Caco-2 (cell line): ENCODE measurements at regions not wholly inside any gene's neighbourhood (a gene's known extent, or its start where the extent isn't known, plus 50 kb on each side); places are given as distances from the start of the nearest gene placed in this dataset.

ENCODE experiments used
- BruUV-seq: library from RNA; stranded (reverse); fragments of 400-500 nt; replicated peaks from 2 replicates; lab custom pipeline; 2021; lab: Mats Ljungman, UMichigan
- CTCF ChIA-PET: fragments of 300-600 bp; sonication (Branson Sonifier 250); formaldehyde crosslinking; loops from one replicate; lab custom pipeline; 2022; ENCODE audit warnings: antibody characterized with exemption; lab: Charles Lee
- POLR2A ChIA-PET: fragments of 300-600 bp; sonication (Branson Sonifier 250); formaldehyde crosslinking; loops from one replicate; lab custom pipeline; 2022; ENCODE audit warnings: antibody characterized with exemption; lab: Charles Lee
- DNase-seq, 2 experiments: peaks; one replicate each; pipeline versions ENCODE4 v3.0.0 to v3.0.0-alpha.2; 2020 to 2022
- H3K27me3 ChIP-seq: replicated peaks from 2 replicates; pipeline ENCODE4 v1.6.0; 2011; ENCODE audit warnings: low read length; ENCODE audit not compliant: control insufficient read depth, insufficient read depth
- H3K36me3 ChIP-seq: 2 replicates; pipeline ENCODE4 v1.5.1; 2011; ENCODE audit warnings: low read length; ENCODE audit not compliant: control insufficient read depth, insufficient read depth
- H3K4me1 ChIP-seq: fragments of 250-450 bp; sonication (Bioruptor Pico); 2 replicates; pipeline ENCODE4 v1.5.1; 2020; ENCODE audit warnings: mild to moderate bottlenecking
- H3K4me3 ChIP-seq: 2 replicates; pipeline ENCODE4 v1.5.1; 2011; ENCODE audit warnings: low read depth, mild to moderate bottlenecking, control low read depth, low read length
- H3K9me3 ChIP-seq: fragments of 250-450 bp; sonication (Bioruptor Pico); 2 replicates; pipeline ENCODE4 v1.5.1; 2020; ENCODE audit warnings: mild to moderate bottlenecking, moderate library complexity
- H3K27ac Mint-ChIP-seq: one replicate; pipeline ENCODE4 v1.8.0; 2022; ENCODE audit warnings: mixed read lengths; ENCODE audit not compliant: unreplicated experiment
- H3K27me3 Mint-ChIP-seq: one replicate; pipeline ENCODE4 v1.8.0; 2022; ENCODE audit warnings: mixed read lengths; ENCODE audit not compliant: insufficient read depth, unreplicated experiment
- H3K36me3 Mint-ChIP-seq: one replicate; pipeline ENCODE4 v1.8.0; 2022; ENCODE audit warnings: mild to moderate bottlenecking, mixed read lengths; ENCODE audit not compliant: insufficient read depth, unreplicated experiment
- H3K4me1 Mint-ChIP-seq: one replicate; pipeline ENCODE4 v1.8.0; 2022; ENCODE audit warnings: low read depth, mixed read lengths; ENCODE audit not compliant: unreplicated experiment
- H3K4me3 Mint-ChIP-seq: one replicate; pipeline ENCODE4 v1.8.0; 2022; ENCODE audit warnings: mild to moderate bottlenecking, moderate library complexity, mixed read lengths; ENCODE audit not compliant: unreplicated experiment
- H3K9me3 Mint-ChIP-seq: one replicate; pipeline ENCODE4 v1.8.0; 2022; ENCODE audit warnings: mixed read lengths; ENCODE audit not compliant: unreplicated experiment
- CTCF ChIP-seq, 2 experiments: fragments of 200-600 bp in 1 of 2; IDR thresholded peaks; 1 replicate in 1 of 2; 2 replicates in 1 of 2; pipeline versions ENCODE4 v1.5.1 to v1.8.0; 2011 to 2022; ENCODE audit warnings: antibody characterized with exemption in 1 of 2, control low read depth in 1 of 2, inconsistent platforms in 1 of 2, low read depth in 1 of 2, low read length in 1 of 2, mild to moderate bottlenecking in 1 of 2, moderate library complexity in 1 of 2; ENCODE audit not compliant: insufficient read depth in 1 of 2, severe bottlenecking in 1 of 2, unreplicated experiment in 1 of 2
- intact Hi-C: fragments of 100-400 bp; cut with micrococcal nuclease; formaldehyde crosslinking; loops from one replicate; pipeline ENCODE4 v1.10.0; 2022; ENCODE audit not compliant: unreplicated experiment

DNA sequence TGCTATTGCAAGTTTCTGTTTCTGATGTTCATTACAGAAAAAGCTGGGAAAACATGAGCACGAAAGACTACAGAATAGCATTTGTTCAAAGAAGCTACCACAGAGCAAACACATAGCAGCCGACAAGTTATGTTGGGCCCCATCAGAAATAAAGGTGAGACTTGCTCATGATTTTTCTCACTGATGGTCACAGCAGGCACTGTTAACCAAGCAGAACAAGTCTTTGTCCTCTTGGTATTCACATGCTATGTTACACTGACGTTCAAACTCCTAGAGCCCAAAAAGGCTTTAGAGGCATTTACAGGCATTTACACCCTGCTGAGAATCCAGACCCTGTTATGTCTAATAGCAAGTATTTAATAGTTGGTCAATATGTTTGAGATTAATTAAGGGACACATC, 235.0 kb upstream of the HNMT start:
- Histone ChIP-seq H3K9me3 (0 out of 2 replicates have a peak, but pooled peaks cover 5% of the 10 kb centered on the region), H3K36me3 (no peaks in the 10 kb centered on the region), H3K4me3 (no peak overlapping the region), H3K27me3 (no peaks in the 10 kb centered on the region), H3K4me1 (no peaks in the 10 kb centered on the region)
- no peak for DNase-seq
- Mint-ChIP-seq H3K9me3 (no peaks in the 10 kb centered on the region), H3K27ac (no peak overlapping the region), H3K4me3 (no peak overlapping the region), H3K36me3 (no peaks in the 10 kb centered on the region), H3K4me1 (peaks cover 6% of the 10 kb centered on the region), H3K27me3 (peaks cover 22% of the 10 kb centered on the region)
- TF ChIP-seq CTCF (IDR thresholded peaks at IDR 0.05; ENCODE audit: insufficient read depth in 1 of 2, low read depth in 1 of 2, low read length in 1 of 2, severe bottlenecking in 1 of 2, unreplicated experiment in 1 of 2): no peak
- POLR2A ChIA-PET: no interaction called here
- no TSS peak for BruUV-seq
- CTCF ChIA-PET: no interaction called here
- intact Hi-C loops: no loop called here

DNA sequence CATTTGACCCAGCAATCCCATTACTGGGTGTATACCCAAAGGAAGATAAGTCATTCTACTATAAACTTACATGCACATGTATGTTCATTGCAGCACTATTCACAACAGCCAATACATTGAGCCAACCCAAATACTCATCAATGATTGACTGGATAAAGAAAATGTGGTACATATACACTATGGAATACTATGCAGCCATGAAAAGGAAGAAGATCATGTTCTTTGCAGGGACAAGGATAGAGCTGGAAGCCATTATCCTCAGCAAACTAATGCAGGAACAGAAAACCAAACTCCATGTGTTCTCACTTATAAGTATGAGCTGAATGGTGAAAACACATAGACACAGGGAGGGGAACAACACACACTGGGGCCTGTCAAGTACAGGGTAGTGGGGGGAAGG, 226.7 kb upstream of the HNMT start:
- POLR2A ChIA-PET: no interaction called here

DNA sequence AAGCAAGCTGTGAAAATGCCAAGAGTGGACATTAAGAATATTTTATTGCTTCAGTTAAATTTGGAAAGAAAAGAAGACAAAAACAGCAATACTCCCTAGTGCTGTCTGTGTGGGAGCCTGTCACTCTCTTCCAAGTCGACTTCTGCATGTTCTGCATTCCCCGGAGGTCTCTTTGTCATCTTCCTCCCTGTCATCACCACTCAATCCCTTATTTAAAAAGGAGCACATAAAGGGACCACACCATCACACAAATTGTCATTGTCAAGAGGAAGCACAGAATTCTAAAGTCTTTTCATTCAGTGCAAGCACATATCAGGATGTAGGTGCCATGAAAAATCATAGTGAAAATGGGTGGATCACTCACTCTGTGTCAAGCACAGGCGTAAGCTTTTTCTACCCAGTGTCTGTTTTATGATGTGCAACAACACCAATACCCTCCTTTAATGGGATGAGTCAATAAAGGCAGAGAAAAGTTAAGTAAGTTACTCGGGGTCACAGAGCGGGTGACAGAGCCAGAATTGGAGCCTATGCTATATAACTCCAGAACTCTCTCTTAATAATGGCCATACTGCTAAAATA, 222.4 kb upstream of the HNMT start:
- intact Hi-C loops: no loop called here
- Histone ChIP-seq H3K36me3 (no peaks in the 10 kb centered on the region), H3K27me3 (no peaks in the 10 kb centered on the region), H3K9me3 (no peaks in the 10 kb centered on the region), H3K4me3 (no peak overlapping the region), H3K4me1 (no peaks in the 10 kb centered on the region)
- BruUV-seq: no TSS peak
- CTCF ChIA-PET: no interaction called here
- POLR2A ChIA-PET: no interaction called here
- Mint-ChIP-seq H3K4me1 (no peaks in the 10 kb centered on the region), H3K4me3 (no peak overlapping the region), H3K27me3 (peaks cover 3% of the 10 kb centered on the region), H3K27ac (no peak overlapping the region), H3K9me3 (no peaks in the 10 kb centered on the region), H3K36me3 (no peaks in the 10 kb centered on the region)
- no peak for DNase-seq
- no peak for TF ChIP-seq CTCF (IDR thresholded peaks at IDR 0.05; ENCODE audit: insufficient read depth in 1 of 2, low read depth in 1 of 2, low read length in 1 of 2, severe bottlenecking in 1 of 2, unreplicated experiment in 1 of 2)

More for the DNA sequence above, 226.7 kb upstream of the HNMT start:
- no peaks in the 10 kb centered on the region for H3K36me3 Mint-ChIP-seq
- Histone ChIP-seq H3K36me3 (no peaks in the 10 kb centered on the region), H3K27me3 (no peaks in the 10 kb centered on the region), H3K9me3 (no peaks in the 10 kb centered on the region), H3K4me1 (no peaks in the 10 kb centered on the region), H3K4me3 (no peak overlapping the region)
- H3K4me3 Mint-ChIP-seq: no peak overlapping the region
- DNase-seq: no peak
- H3K4me1 Mint-ChIP-seq: no peaks in the 10 kb centered on the region
- no peaks in the 10 kb centered on the region for H3K9me3 Mint-ChIP-seq
- TF ChIP-seq CTCF (IDR thresholded peaks at IDR 0.05; ENCODE audit: insufficient read depth in 1 of 2, low read depth in 1 of 2, low read length in 1 of 2, severe bottlenecking in 1 of 2, unreplicated experiment in 1 of 2): no peak
- CTCF ChIA-PET: no interaction called here
- intact Hi-C loops: loop anchor here (10.0 kb wide), 1 partner anchor 97 kb away; no protein-coding TSS in a partner anchor
- peaks cover 14% of the 10 kb centered on the region for H3K27me3 Mint-ChIP-seq
- BruUV-seq: no TSS peak
- no peak overlapping the region for H3K27ac Mint-ChIP-seq
